ENCODE measurements at regions not wholly inside any gene's neighbourhood (a gene's known extent, or its start where the extent isn't known, plus 50 kb on each side); places are given as distances from the start of the nearest gene placed in this dataset.

- Histone ChIP-seq H3K4me1 (ENCODE audit: control insufficient read depth in 2 of 2, insufficient read depth in 2 of 2, low read length in 2 of 2) (no peaks in the 10 kb centered on the region), H2AFZ (ENCODE audit: insufficient read depth, low read depth, low read length, poor library complexity, severe bottlenecking) (no peak overlapping the region), H3K79me2 (ENCODE audit: control insufficient read depth, insufficient read depth, low read length) (peaks cover 85% of the 10 kb centered on the region), H3K9me3 (ENCODE audit: control extremely low read depth in 1 of 3, control insufficient read depth in 2 of 3, insufficient read depth in 1 of 3, low read length in 2 of 3) (no peaks in the 10 kb centered on the region), H4K20me1 (ENCODE audit: control insufficient read depth, insufficient read depth, low read length, poor library complexity, severe bottlenecking) (no peaks in the 10 kb centered on the region), H3K4me3 (ENCODE audit: control extremely low read depth in 1 of 5, extremely low read depth in 1 of 5, insufficient read depth in 1 of 5, low read depth in 2 of 5, low read length in 4 of 5) (no peak overlapping the region), H3K27ac (ENCODE audit: low read length in 2 of 2) (no peak overlapping the region), H3K4me2 (replicated peaks; ENCODE audit: low read depth, low read length, poor library complexity, severe bottlenecking) (no peak overlapping the region), H3K27me3 (replicated peaks in 1 of 4; ENCODE audit: control extremely low read depth in 1 of 4, control insufficient read depth in 3 of 4, insufficient read depth in 4 of 4, low read length in 3 of 4) (no peaks in the 10 kb centered on the region), H3K9ac (ENCODE audit: low read length) (no peak overlapping the region), H3K36me3 (replicated peaks in 1 of 2; ENCODE audit: control extremely low read depth in 1 of 2, control insufficient read depth in 1 of 2, extremely low read depth in 1 of 2, insufficient read depth in 2 of 2, low read length in 1 of 2) (peaks cover 0 to 3% of the 10 kb centered on the region in 2 experiments)
- intact Hi-C loops (cut with micrococcal nuclease), result no loop called here
- ChIA-PET POLR2A (no interaction called here), CTCF (interaction anchor here (0.6 to 1.9 kb wide), 2 partner anchors 8 to 101 kb away, joined by 3 to 5 read pairs; no protein-coding TSS in a partner anchor)
- no peak for DNase-seq
- peaks cover 8% of the 10 kb centered on the region for H3K4me1 Mint-ChIP-seq
- H3K27ac Mint-ChIP-seq, result no peak overlapping the region
- no peaks in the 10 kb centered on the region for H3K9me3 Mint-ChIP-seq (ENCODE audit: insufficient read depth)
- TF ChIP-seq, protein P1, sequence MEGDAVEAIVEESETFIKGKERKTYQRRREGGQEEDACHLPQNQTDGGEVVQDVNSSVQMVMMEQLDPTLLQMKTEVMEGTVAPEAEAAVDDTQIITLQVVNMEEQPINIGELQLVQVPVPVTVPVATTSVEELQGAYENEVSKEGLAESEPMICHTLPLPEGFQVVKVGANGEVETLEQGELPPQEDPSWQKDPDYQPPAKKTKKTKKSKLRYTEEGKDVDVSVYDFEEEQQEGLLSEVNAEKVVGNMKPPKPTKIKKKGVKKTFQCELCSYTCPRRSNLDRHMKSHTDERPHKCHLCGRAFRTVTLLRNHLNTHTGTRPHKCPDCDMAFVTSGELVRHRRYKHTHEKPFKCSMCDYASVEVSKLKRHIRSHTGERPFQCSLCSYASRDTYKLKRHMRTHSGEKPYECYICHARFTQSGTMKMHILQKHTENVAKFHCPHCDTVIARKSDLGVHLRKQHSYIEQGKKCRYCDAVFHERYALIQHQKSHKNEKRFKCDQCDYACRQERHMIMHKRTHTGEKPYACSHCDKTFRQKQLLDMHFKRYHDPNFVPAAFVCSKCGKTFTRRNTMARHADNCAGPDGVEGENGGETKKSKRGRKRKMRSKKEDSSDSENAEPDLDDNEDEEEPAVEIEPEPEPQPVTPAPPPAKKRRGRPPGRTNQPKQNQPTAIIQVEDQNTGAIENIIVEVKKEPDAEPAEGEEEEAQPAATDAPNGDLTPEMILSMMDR (IDR thresholded peaks at IDR 0.05), result no peak
- TF ChIP-seq EZH2 (IDR thresholded peaks at IDR 0.05; ENCODE audit: borderline replicate concordance, insufficient read depth, low read depth, low read length, poor library complexity, severe bottlenecking), result no peak
- ATAC-seq (ENCODE audit: low read depth), result no peak
- H3K27me3 Mint-ChIP-seq, result no peaks in the 10 kb centered on the region
- WGBS (ENCODE audit: insufficient coverage), result no CpG with 5 or more reads among the region's 6 CpGs
- no peak overlapping the region for H3K4me3 Mint-ChIP-seq
Observed at GRCh38 chr18:46242183-46242582, 138.0 kb downstream of the HAUS1 start.

- peaks cover 0 to 2% of the 10 kb centered on the region in 2 donors for H3K4me1 ChIP-seq (ENCODE audit: control insufficient read depth in 2 of 2, insufficient read depth in 2 of 2, low read length in 2 of 2)
- no peaks in the 10 kb centered on the region for H3K27me3 ChIP-seq (replicated peaks in 1 of 4; ENCODE audit: control extremely low read depth in 1 of 4, control insufficient read depth in 3 of 4, insufficient read depth in 4 of 4, low read length in 3 of 4)
- no peak overlapping the region for H3K27ac Mint-ChIP-seq
- no peaks in the 10 kb centered on the region for H3K9me3 ChIP-seq (ENCODE audit: control extremely low read depth in 1 of 3, control insufficient read depth in 2 of 3, insufficient read depth in 1 of 3, low read length in 2 of 3)
- H3K36me3 ChIP-seq (replicated peaks in 1 of 2; ENCODE audit: control extremely low read depth in 1 of 2, control insufficient read depth in 1 of 2, extremely low read depth in 1 of 2, insufficient read depth in 2 of 2, low read length in 1 of 2), result no peaks in the 10 kb centered on the region
- ChIA-PET CTCF (interaction anchor here (0.6 kb wide), 1 partner anchor 102 kb away, joined by 3 read pairs; no protein-coding TSS in a partner anchor), POLR2A (no interaction called here)
- no CpG with 5 or more reads among the region's 1 CpG for WGBS (ENCODE audit: insufficient coverage)
- no peaks in the 10 kb centered on the region for H4K20me1 ChIP-seq (ENCODE audit: control insufficient read depth, insufficient read depth, low read length, poor library complexity, severe bottlenecking)
- H3K4me2 ChIP-seq (replicated peaks; ENCODE audit: low read depth, low read length, poor library complexity, severe bottlenecking), result no peak overlapping the region
- no peak overlapping the region for H3K4me3 ChIP-seq (ENCODE audit: control extremely low read depth in 1 of 5, extremely low read depth in 1 of 5, insufficient read depth in 1 of 5, low read depth in 2 of 5, low read length in 4 of 5)
- no peak overlapping the region for H3K4me3 Mint-ChIP-seq
- H3K4me1 Mint-ChIP-seq, result peaks cover 12% of the 10 kb centered on the region
- H3K79me2 ChIP-seq (ENCODE audit: control insufficient read depth, insufficient read depth, low read length), result peaks cover 85% of the 10 kb centered on the region
- DNase-seq (no peak), ATAC-seq (ENCODE audit: low read depth) (no peak)
- TF ChIP-seq, protein P1 (IDR thresholded peaks at IDR 0.05), result no peak
- TF ChIP-seq EZH2 (IDR thresholded peaks at IDR 0.05; ENCODE audit: borderline replicate concordance, insufficient read depth, low read depth, low read length, poor library complexity, severe bottlenecking), result no peak
- no peaks in the 10 kb centered on the region for H3K9me3 Mint-ChIP-seq (ENCODE audit: insufficient read depth)
- intact Hi-C loops (cut with micrococcal nuclease), result no loop called here
- H3K27me3 Mint-ChIP-seq, result no peaks in the 10 kb centered on the region
- H3K9ac ChIP-seq (ENCODE audit: low read length), result no peak overlapping the region
- H3K27ac ChIP-seq (ENCODE audit: low read length in 2 of 2), result no peak overlapping the region
- no peak overlapping the region for H2AFZ ChIP-seq (ENCODE audit: insufficient read depth, low read depth, low read length, poor library complexity, severe bottlenecking)
Observed at GRCh38 chr18:46243095-46243494, 138.9 kb downstream of the HAUS1 start.

Data from B cell (primary cell).